WTC11 (cell line): ENCODE measurements at regions not wholly inside any gene's neighbourhood (a gene's known extent, or its start where the extent isn't known, plus 50 kb on each side); places are given as distances from the start of the nearest gene placed in this dataset.

Source experiments
- ATAC-seq: fragments of 200-7000 bp; cut with Tn5 transposase; 2 replicates; pipeline ENCODE4 v1.10.0; 2021; ENCODE audit warnings: mild to moderate bottlenecking, moderate library complexity
- CTCF ChIA-PET: fragments of 300-600 bp; sonication (Branson Sonifier 250); formaldehyde crosslinking; loops from one replicate; lab custom pipeline; 2021; ENCODE audit warnings: antibody characterized with exemption; lab: Charles Lee
- POLR2A ChIA-PET: fragments of 350-600 bp; sonication (Branson Sonifier 250); formaldehyde crosslinking; loops from one replicate; lab custom pipeline; 2021; ENCODE audit warnings: antibody characterized with exemption; lab: Charles Lee
- DNase-seq: peaks from one replicate; pipeline ENCODE4 v3.0.0; 2021; ENCODE audit warnings: low spot score
- H3K27ac Mint-ChIP-seq: 2 replicates; pipeline ENCODE4 v1.8.0; 2021; ENCODE audit warnings: mixed read lengths
- H3K27me3 Mint-ChIP-seq: 2 replicates; pipeline ENCODE4 v1.8.0; 2021; ENCODE audit warnings: low read depth, mild to moderate bottlenecking, moderate library complexity, mixed read lengths
- H3K36me3 Mint-ChIP-seq: 2 replicates; pipeline ENCODE4 v1.8.0; 2021; ENCODE audit warnings: mixed read lengths
- H3K4me1 Mint-ChIP-seq: 2 replicates; pipeline ENCODE4 v1.8.0; 2022; ENCODE audit warnings: mixed read lengths
- H3K4me3 Mint-ChIP-seq: 2 replicates; pipeline ENCODE4 v1.8.0; 2021; ENCODE audit warnings: mild to moderate bottlenecking, moderate library complexity, mixed read lengths
- H3K9me3 Mint-ChIP-seq: 2 replicates; pipeline ENCODE4 v1.8.0; 2021; ENCODE audit warnings: mixed read lengths
- ATF3 ChIP-seq: sonication (generic); formaldehyde crosslinking; conservative IDR thresholded peaks from 2 replicates; pipeline ENCODE4 v1.8.1; 2022; ENCODE audit warnings: mild to moderate bottlenecking, missing genetic modification reagents
- CTCF ChIP-seq: fragments of 200-600 bp; IDR thresholded peaks from 2 replicates; pipeline ENCODE4 v1.8.0; 2022; ENCODE audit warnings: antibody characterized with exemption
- E2F1 ChIP-seq: sonication (generic); formaldehyde crosslinking; IDR thresholded peaks from 2 replicates; pipeline ENCODE4 v1.8.0; 2022; ENCODE audit warnings: mild to moderate bottlenecking, missing genetic modification reagents
- ESRRA ChIP-seq: sonication (generic); formaldehyde crosslinking; IDR thresholded peaks from 2 replicates; pipeline ENCODE4 v1.8.1; 2022; ENCODE audit warnings: mild to moderate bottlenecking, missing genetic modification reagents, borderline replicate concordance
- FOXJ3 ChIP-seq: sonication (generic); formaldehyde crosslinking; IDR thresholded peaks from 2 replicates; pipeline ENCODE4 v1.9.0; 2021; ENCODE audit warnings: missing genetic modification reagents, mild to moderate bottlenecking, borderline replicate concordance
- GTF2I ChIP-seq: fragments of 250-450 bp; sonication (Bioruptor Pico); conservative IDR thresholded peaks from 2 replicates; pipeline ENCODE4 v1.4.0; 2021; ENCODE audit warnings: mild to moderate bottlenecking
- IRF1 ChIP-seq: sonication (generic); formaldehyde crosslinking; IDR thresholded peaks from 2 replicates; pipeline ENCODE4 v1.8.0; 2023; ENCODE audit warnings: missing genetic modification reagents
- MYBL2 ChIP-seq: sonication (generic); formaldehyde crosslinking; IDR thresholded peaks from 2 replicates; pipeline ENCODE4 v1.8.1; 2023; ENCODE audit warnings: mild to moderate bottlenecking, moderate library complexity, missing genetic modification reagents
- NFE2L1 ChIP-seq: sonication (generic); formaldehyde crosslinking; IDR thresholded peaks from 2 replicates; pipeline ENCODE4 v1.8.1; 2023; ENCODE audit warnings: missing genetic modification reagents
- NFYB ChIP-seq: sonication (generic); formaldehyde crosslinking; conservative IDR thresholded peaks from 2 replicates; pipeline ENCODE4 v1.8.0; 2022; ENCODE audit warnings: low read depth, missing genetic modification reagents
- PRRX2 ChIP-seq: fragments of 250-450 bp; sonication (Bioruptor Pico); IDR thresholded peaks from 2 replicates; pipeline ENCODE4 v1.8.0; 2021; ENCODE audit warnings: mild to moderate bottlenecking
- SP1 ChIP-seq: sonication (generic); formaldehyde crosslinking; conservative IDR thresholded peaks from 2 replicates; pipeline ENCODE4 v1.8.1; 2022; ENCODE audit warnings: missing genetic modification reagents
- TP53 ChIP-seq: sonication (generic); formaldehyde crosslinking; IDR thresholded peaks from 2 replicates; pipeline ENCODE4 v1.8.1; 2023; ENCODE audit warnings: mild to moderate bottlenecking, missing genetic modification reagents
- USF1 ChIP-seq: sonication (generic); formaldehyde crosslinking; IDR thresholded peaks from 2 replicates; pipeline ENCODE4 v1.8.0; 2022; ENCODE audit warnings: mild to moderate bottlenecking, missing genetic modification reagents
- ZBTB21 ChIP-seq: sonication (generic); formaldehyde crosslinking; IDR thresholded peaks from 2 replicates; pipeline ENCODE4 v1.8.1; 2023; ENCODE audit warnings: mild to moderate bottlenecking, missing genetic modification reagents, borderline replicate concordance
- ZNF138 ChIP-seq: sonication (generic); formaldehyde crosslinking; conservative IDR thresholded peaks from 2 replicates; pipeline ENCODE4 v1.8.1; 2022; ENCODE audit warnings: mild to moderate bottlenecking, moderate library complexity, missing genetic modification reagents
- ZNF416 ChIP-seq: fragments of 250-450 bp; sonication (Bioruptor Pico); IDR thresholded peaks from 2 replicates; pipeline ENCODE4 v1.9.0; 2021; ENCODE audit warnings: mild to moderate bottlenecking, inconsistent platforms
- ZNF423 ChIP-seq: fragments of 250-450 bp; sonication (Bioruptor Pico); IDR thresholded peaks from 2 replicates; pipeline ENCODE4 v2.1.2; 2022; ENCODE audit warnings: mild to moderate bottlenecking, moderate library complexity
- ZSCAN18 ChIP-seq: fragments of 250-450 bp; sonication (Bioruptor Pico); IDR thresholded peaks from 2 replicates; pipeline ENCODE4 v2.1.2; 2022; ENCODE audit warnings: mild to moderate bottlenecking, moderate library complexity
- TF ChIP-seq, protein P1 (sequence below): sonication (generic); formaldehyde crosslinking; IDR thresholded peaks from 2 replicates; pipeline ENCODE4 v1.8.1; 2023; ENCODE audit warnings: mild to moderate bottlenecking, moderate library complexity, missing genetic modification reagents
- TF ChIP-seq, protein P2 (sequence below): sonication (generic); formaldehyde crosslinking; IDR thresholded peaks from 2 replicates; pipeline ENCODE4 v1.8.1; 2023; ENCODE audit warnings: mild to moderate bottlenecking, missing genetic modification reagents
- TF ChIP-seq, protein P3 (sequence below): sonication (generic); formaldehyde crosslinking; IDR thresholded peaks from 2 replicates; pipeline ENCODE4 v1.8.0; 2022; ENCODE audit warnings: missing genetic modification reagents

- TF ChIP-seq ESRRA (CRISPR knock-in tag) (no peak), FOXJ3 (CRISPR knock-in tag) (no peak)
- TF ChIP-seq, protein P1, sequence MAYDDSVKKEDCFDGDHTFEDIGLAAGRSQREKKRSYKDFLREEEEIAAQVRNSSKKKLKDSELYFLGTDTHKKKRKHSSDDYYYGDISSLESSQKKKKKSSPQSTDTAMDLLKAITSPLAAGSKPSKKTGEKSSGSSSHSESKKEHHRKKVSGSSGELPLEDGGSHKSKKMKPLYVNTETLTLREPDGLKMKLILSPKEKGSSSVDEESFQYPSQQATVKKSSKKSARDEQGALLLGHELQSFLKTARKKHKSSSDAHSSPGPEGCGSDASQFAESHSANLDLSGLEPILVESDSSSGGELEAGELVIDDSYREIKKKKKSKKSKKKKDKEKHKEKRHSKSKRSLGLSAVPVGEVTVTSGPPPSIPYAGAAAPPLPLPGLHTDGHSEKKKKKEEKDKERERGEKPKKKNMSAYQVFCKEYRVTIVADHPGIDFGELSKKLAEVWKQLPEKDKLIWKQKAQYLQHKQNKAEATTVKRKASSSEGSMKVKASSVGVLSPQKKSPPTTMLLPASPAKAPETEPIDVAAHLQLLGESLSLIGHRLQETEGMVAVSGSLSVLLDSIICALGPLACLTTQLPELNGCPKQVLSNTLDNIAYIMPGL = no peak
These were observed 605.4 kb upstream of the LCORL start (continued) for GRCh38 chr4:18626996-18627395.

DNA sequence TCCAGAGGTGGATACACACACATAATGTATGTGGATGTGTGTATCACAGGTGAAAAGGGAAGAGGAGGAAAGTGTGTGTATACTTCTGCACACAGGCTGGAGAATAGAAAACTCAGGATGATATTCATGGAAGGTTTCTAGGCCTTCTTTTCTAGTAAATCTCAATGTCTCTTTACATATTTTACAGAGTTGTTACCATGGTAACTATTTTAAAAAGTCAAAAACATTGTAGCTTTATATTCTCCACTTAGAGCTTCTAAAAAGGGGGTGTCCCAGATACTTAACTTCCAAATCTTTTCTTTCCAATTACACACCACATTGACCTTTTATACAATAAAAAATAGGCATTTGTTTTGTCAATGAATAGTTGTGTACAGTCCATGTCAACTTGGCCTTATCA is 604.8 kb upstream of the LCORL start:
- ChIA-PET POLR2A (no interaction called here), CTCF (interaction anchor here (1.2 kb wide), 1 partner anchor 90 kb away, joined by 3 read pairs; no protein-coding TSS in a partner anchor)
- TF ChIP-seq, protein P2, sequence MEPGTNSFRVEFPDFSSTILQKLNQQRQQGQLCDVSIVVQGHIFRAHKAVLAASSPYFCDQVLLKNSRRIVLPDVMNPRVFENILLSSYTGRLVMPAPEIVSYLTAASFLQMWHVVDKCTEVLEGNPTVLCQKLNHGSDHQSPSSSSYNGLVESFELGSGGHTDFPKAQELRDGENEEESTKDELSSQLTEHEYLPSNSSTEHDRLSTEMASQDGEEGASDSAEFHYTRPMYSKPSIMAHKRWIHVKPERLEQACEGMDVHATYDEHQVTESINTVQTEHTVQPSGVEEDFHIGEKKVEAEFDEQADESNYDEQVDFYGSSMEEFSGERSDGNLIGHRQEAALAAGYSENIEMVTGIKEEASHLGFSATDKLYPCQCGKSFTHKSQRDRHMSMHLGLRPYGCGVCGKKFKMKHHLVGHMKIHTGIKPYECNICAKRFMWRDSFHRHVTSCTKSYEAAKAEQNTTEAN = no peak
- TF ChIP-seq FOXJ3 (CRISPR knock-in tag) (no peak), SP1 (CRISPR knock-in tag) (no peak), ZNF138 (no peak), NFE2L1 (CRISPR knock-in tag) (no peak), ZNF423 (CRISPR knock-in tag) (no peak), PRRX2 (CRISPR knock-in tag) (no peak), USF1 (CRISPR knock-in tag) (no peak), TP53 (no peak), MYBL2 (no peak), CTCF (no peak), ZSCAN18 (CRISPR knock-in tag) (no peak), ZNF416 (CRISPR knock-in tag) (no peak)
- no peaks in the 10 kb centered on the region for H3K27me3 Mint-ChIP-seq
- peaks cover 11% of the 10 kb centered on the region for H3K4me1 Mint-ChIP-seq
- no peak overlapping the region for H3K27ac Mint-ChIP-seq
- no peak overlapping the region for H3K4me3 Mint-ChIP-seq
- peaks cover 15% of the 10 kb centered on the region for H3K36me3 Mint-ChIP-seq
- H3K9me3 Mint-ChIP-seq = peaks cover 29% of the 10 kb centered on the region
- ATAC-seq (no peak), DNase-seq (no peak)

GRCh38 chr4:18621186-18621585 is 599.6 kb upstream of the LCORL start:
- CTCF ChIA-PET = no interaction called here
- no peak overlapping the region for H3K4me3 Mint-ChIP-seq
- H3K27me3 Mint-ChIP-seq = no peaks in the 10 kb centered on the region
- POLR2A ChIA-PET = no interaction called here
- ATAC-seq = no peak
- no peak overlapping the region for H3K27ac Mint-ChIP-seq
- H3K36me3 Mint-ChIP-seq = peaks cover 3% of the 10 kb centered on the region; the same call in 1 of the 2 replicates
- peaks cover 15% of the 10 kb centered on the region for H3K9me3 Mint-ChIP-seq
- H3K4me1 Mint-ChIP-seq = peaks cover 11% of the 10 kb centered on the region
- no peak for DNase-seq
- TF ChIP-seq ZBTB21 (CRISPR knock-in tag) (no peak), GTF2I (CRISPR knock-in tag) (no peak), NFYB (CRISPR knock-in tag) (no peak), ATF3 (CRISPR knock-in tag) (no peak), IRF1 (no peak), E2F1 (CRISPR knock-in tag) (no peak), SP1 (CRISPR knock-in tag) (no peak)
- TF ChIP-seq, protein P3, sequence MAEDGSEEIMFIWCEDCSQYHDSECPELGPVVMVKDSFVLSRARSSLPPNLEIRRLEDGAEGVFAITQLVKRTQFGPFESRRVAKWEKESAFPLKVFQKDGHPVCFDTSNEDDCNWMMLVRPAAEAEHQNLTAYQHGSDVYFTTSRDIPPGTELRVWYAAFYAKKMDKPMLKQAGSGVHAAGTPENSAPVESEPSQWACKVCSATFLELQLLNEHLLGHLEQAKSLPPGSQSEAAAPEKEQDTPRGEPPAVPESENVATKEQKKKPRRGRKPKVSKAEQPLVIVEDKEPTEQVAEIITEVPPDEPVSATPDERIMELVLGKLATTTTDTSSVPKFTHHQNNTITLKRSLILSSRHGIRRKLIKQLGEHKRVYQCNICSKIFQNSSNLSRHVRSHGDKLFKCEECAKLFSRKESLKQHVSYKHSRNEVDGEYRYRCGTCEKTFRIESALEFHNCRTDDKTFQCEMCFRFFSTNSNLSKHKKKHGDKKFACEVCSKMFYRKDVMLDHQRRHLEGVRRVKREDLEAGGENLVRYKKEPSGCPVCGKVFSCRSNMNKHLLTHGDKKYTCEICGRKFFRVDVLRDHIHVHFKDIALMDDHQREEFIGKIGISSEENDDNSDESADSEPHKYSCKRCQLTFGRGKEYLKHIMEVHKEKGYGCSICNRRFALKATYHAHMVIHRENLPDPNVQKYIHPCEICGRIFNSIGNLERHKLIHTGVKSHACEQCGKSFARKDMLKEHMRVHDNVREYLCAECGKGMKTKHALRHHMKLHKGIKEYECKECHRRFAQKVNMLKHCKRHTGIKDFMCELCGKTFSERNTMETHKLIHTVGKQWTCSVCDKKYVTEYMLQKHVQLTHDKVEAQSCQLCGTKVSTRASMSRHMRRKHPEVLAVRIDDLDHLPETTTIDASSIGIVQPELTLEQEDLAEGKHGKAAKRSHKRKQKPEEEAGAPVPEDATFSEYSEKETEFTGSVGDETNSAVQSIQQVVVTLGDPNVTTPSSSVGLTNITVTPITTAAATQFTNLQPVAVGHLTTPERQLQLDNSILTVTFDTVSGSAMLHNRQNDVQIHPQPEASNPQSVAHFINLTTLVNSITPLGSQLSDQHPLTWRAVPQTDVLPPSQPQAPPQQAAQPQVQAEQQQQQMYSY (CRISPR knock-in tag) = no peak
